ENCODE measurements at regions not wholly inside any gene's neighbourhood (a gene's known extent, or its start where the extent isn't known, plus 50 kb on each side); places are given as distances from the start of the nearest gene placed in this dataset.

DNA sequence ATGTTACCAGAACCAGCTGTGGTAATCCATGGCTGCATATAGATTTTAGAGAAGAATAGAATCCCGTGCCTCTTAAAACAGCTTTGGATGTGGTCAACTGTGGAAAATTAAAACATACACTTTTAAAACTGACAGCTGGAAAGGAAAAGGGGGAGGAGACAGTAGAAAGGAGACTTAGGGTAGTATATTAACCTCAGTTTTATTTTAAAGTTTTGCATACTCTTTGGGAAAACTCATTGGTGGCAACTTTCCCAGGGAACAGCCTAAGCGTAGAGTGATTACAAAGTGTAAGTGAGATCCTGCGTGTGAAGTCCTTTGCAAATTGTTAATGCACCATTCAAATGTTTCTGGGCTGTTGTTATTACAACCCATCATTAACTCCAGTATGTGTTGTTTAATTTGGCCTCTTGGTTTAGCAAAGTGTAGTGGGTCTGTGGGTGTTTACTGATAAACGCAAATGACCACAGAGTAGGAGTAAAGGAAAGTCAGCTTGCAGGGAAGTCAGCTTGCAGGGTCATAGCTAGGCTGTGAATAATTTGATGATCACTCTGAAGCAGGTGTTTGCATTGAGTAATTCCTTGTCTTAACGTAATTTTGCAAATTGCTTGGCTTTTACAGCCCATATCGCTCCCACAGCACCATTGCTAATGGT is 88.0 kb upstream of the DBX1 start:
- no peak overlapping the region for H3K4me3 ChIP-seq (replicated peaks; ENCODE audit: low read depth, low read length)
- no peak for TF ChIP-seq CTCF (IDR thresholded peaks at IDR 0.05; ENCODE audit: low read depth, low read length, missing control alignments)
- DNase-seq (ENCODE audit: extremely low read depth, low read depth): no peak

GRCh38 chr11:20247591-20248007 is 87.3 kb upstream of the DBX1 start:
- no peak for DNase-seq (ENCODE audit: extremely low read depth, low read depth)
- TF ChIP-seq CTCF (IDR thresholded peaks at IDR 0.05; ENCODE audit: low read depth, low read length, missing control alignments): no peak
- H3K4me3 ChIP-seq (replicated peaks; ENCODE audit: low read depth, low read length): no peak overlapping the region

- no peak overlapping the region for H3K4me3 ChIP-seq (replicated peaks; ENCODE audit: low read depth, low read length)
- no peak for DNase-seq (ENCODE audit: extremely low read depth, low read depth)
- TF ChIP-seq CTCF (IDR thresholded peaks at IDR 0.05; ENCODE audit: low read depth, low read length, missing control alignments): peak; percentile 40
These were observed 83.7 kb upstream of the DBX1 start for GRCh38 chr11:20243974-20244373.

GRCh38 chr11:20238712-20239111 is 78.4 kb upstream of the DBX1 start:
- no peak for DNase-seq (ENCODE audit: extremely low read depth, low read depth)
- TF ChIP-seq CTCF (IDR thresholded peaks at IDR 0.05; ENCODE audit: low read depth, low read length, missing control alignments): no peak
- no peak overlapping the region for H3K4me3 ChIP-seq (replicated peaks; ENCODE audit: low read depth, low read length)

DNA sequence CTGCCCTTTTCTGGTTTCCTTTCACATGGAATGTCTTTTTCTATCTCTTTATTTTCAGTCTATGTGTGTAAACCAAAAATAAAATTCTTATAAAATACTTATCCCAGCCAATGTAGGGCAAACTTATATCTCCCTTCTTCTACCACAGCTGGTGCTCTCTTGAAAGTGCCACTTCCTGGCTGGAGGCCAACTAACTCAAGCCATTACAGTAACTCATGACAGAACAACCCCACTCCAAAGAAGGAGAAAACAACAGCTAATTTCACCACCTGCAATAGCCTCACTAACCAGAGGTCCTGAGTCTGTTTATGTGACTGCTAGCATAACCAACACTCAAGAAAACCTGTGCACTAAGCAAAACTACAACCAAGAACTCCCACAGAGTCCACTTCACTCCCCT is 74.9 kb upstream of the DBX1 start:
- no peak for TF ChIP-seq CTCF (IDR thresholded peaks at IDR 0.05; ENCODE audit: low read depth, low read length, missing control alignments)
- no peak overlapping the region for H3K4me3 ChIP-seq (replicated peaks; ENCODE audit: low read depth, low read length)
- DNase-seq (ENCODE audit: extremely low read depth, low read depth): no peak

DNA sequence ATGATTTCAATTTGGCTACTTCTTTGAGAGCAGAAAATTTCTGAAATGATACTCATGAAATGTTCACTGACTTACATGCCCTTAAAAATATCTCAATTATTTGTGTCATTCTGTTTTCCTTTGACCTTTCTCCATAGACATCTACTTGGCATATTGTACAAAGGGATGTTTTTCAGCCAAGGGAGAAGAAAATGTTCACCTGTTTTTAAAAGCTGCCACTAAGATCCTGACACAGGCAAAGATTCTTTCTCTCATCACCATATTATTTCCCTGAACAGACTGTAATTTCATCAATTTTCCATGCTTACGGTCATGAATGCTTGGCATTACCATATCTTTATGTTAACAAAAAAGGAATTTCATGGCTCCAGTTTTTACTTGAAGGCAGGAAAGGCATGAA is 67.4 kb upstream of the DBX1 start:
- no peak for TF ChIP-seq CTCF (IDR thresholded peaks at IDR 0.05; ENCODE audit: low read depth, low read length, missing control alignments)
- no peak overlapping the region for H3K4me3 ChIP-seq (replicated peaks; ENCODE audit: low read depth, low read length)
- DNase-seq (ENCODE audit: extremely low read depth, low read depth): no peak

- no peak for TF ChIP-seq CTCF (IDR thresholded peaks at IDR 0.05; ENCODE audit: low read depth, low read length, missing control alignments)
- DNase-seq (ENCODE audit: extremely low read depth, low read depth): peak; percentile 11
- H3K4me3 ChIP-seq (replicated peaks; ENCODE audit: low read depth, low read length): no peak overlapping the region
These were observed 66.7 kb upstream of the DBX1 start for GRCh38 chr11:20226933-20227332.
